ENCODE measurements at regions not wholly inside any gene's neighbourhood (a gene's known extent, or its start where the extent isn't known, plus 50 kb on each side); places are given as distances from the start of the nearest gene placed in this dataset.

GRCh38 chr5:3662344-3662743, 66.7 kb downstream of the IRX1 start:
- TF ChIP-seq POLR2A (IDR thresholded peaks at IDR 0.05; ENCODE audit: low read depth, low read length) (no peak), CTCF (IDR thresholded peaks at IDR 0.05; ENCODE audit: extremely low read depth in 1 of 2, insufficient read depth in 1 of 2, low read depth in 1 of 2, low read length in 2 of 2) (no peak)
